Left cardiac atrium (tissue), 4 donors: ENCODE measurements at regions not wholly inside any gene's neighbourhood (a gene's known extent, or its start where the extent isn't known, plus 50 kb on each side); places are given as distances from the start of the nearest gene placed in this dataset.

Experiments used
- ATAC-seq, 2 donors: fragments of 200-7000 bp; cut with Tn5 transposase; one replicate each; pipeline ENCODE4 v1.9.1; 2020; ENCODE audit warnings: mild to moderate bottlenecking in 2 of 2, moderate library complexity in 2 of 2
- DNase-seq: peaks from one replicate; pipeline ENCODE4 v3.0.0-alpha.2; 2020
- intact Hi-C, 2 donors: fragments of 100-400 bp; cut with DNase I; formaldehyde crosslinking; loops; one replicate each; pipeline versions ENCODE4 v1.14.1 to v1.15.1; 2022 to 2023
- donor health status: DM: no; HTN: yes; CAD: no.
- donor health status: DM: no; HTN: yes; CAD: no; lungs with severe emphysema.
- donor health status: DM: yes; HTN: yes; CAD: no.
- donor health status: Dilated cardiomyopathy.

- ATAC-seq: no peak
- intact Hi-C loops: no loop called here
- no peak for DNase-seq
Measured at GRCh38 chr13:87867426-87867825, 196.3 kb downstream of the SLITRK5 start.

- DNase-seq (no peak), ATAC-seq (no peak)
- intact Hi-C loops: no loop called here
Measured at GRCh38 chr13:87868731-87869130, 197.6 kb downstream of the SLITRK5 start.

- intact Hi-C loops: no loop called here
- ATAC-seq: no peak
- DNase-seq: no peak
Measured at GRCh38 chr13:87872813-87873212, 201.6 kb downstream of the SLITRK5 start.

- no peak for DNase-seq
- ATAC-seq: no peak
- intact Hi-C loops: no loop called here
Measured at GRCh38 chr13:87877477-87877876, 206.3 kb downstream of the SLITRK5 start.

GRCh38 chr13:87878706-87879105 lies 207.5 kb downstream of the SLITRK5 start:
- no peak for DNase-seq
- intact Hi-C loops: no loop called here
- peak in 1 of 2 donors; percentile 63 for ATAC-seq

- intact Hi-C loops: no loop called here
- ATAC-seq (peak; percentile 30 to 93), DNase-seq (no peak)
Measured at GRCh38 chr13:87884884-87885283, 213.7 kb downstream of the SLITRK5 start.

GRCh38 chr13:87887459-87888123 lies 216.4 kb downstream of the SLITRK5 start:
- DNase-seq (no peak), ATAC-seq (no peak)
- intact Hi-C loops: no loop called here

GRCh38 chr13:87889254-87889653 lies 218.1 kb downstream of the SLITRK5 start:
- ATAC-seq (no peak), DNase-seq (no peak)
- intact Hi-C loops: no loop called here

GRCh38 chr13:87893186-87893585 lies 222.0 kb downstream of the SLITRK5 start:
- intact Hi-C loops: no loop called here
- DNase-seq (no peak), ATAC-seq (no peak)

- no peak for DNase-seq
- no peak for ATAC-seq
- intact Hi-C loops: no loop called here
Measured at GRCh38 chr13:87894059-87894458, 222.9 kb downstream of the SLITRK5 start.

GRCh38 chr13:87903553-87903952 lies 232.4 kb downstream of the SLITRK5 start:
- ATAC-seq: no peak
- no peak for DNase-seq
- intact Hi-C loops: no loop called here

GRCh38 chr13:87906411-87906810 lies 235.2 kb downstream of the SLITRK5 start:
- ATAC-seq (no peak), DNase-seq (no peak)
- intact Hi-C loops: no loop called here

- no peak for ATAC-seq
- intact Hi-C loops: no loop called here
- DNase-seq: no peak
Measured at GRCh38 chr13:87907202-87907601, 236.0 kb downstream of the SLITRK5 start.

GRCh38 chr13:87919956-87920355 lies 248.8 kb downstream of the SLITRK5 start:
- ATAC-seq (no peak), DNase-seq (no peak)
- intact Hi-C loops: no loop called here

- intact Hi-C loops: no loop called here
- ATAC-seq: no peak
- DNase-seq: no peak
Measured at GRCh38 chr13:87923753-87924152, 252.6 kb downstream of the SLITRK5 start.

GRCh38 chr13:87925006-87925405 lies 253.8 kb downstream of the SLITRK5 start:
- DNase-seq (no peak), ATAC-seq (no peak)
- intact Hi-C loops: no loop called here

GRCh38 chr13:87940776-87941175 lies 269.6 kb downstream of the SLITRK5 start:
- intact Hi-C loops: no loop called here
- no peak for ATAC-seq
- DNase-seq: no peak

- DNase-seq: no peak
- intact Hi-C loops: no loop called here
- no peak for ATAC-seq
Measured at GRCh38 chr13:87941226-87941625, 270.1 kb downstream of the SLITRK5 start.

GRCh38 chr13:87942205-87942604 lies 271.0 kb downstream of the SLITRK5 start:
- intact Hi-C loops: no loop called here

GRCh38 chr13:87944038-87944437 lies 272.9 kb downstream of the SLITRK5 start:
- ATAC-seq: no peak
- intact Hi-C loops: no loop called here

More at GRCh38 chr13:87942205-87942604, 271.0 kb downstream of the SLITRK5 start:
- DNase-seq (no peak), ATAC-seq (no peak)

GRCh38 chr13:87952377-87952776 lies 281.2 kb downstream of the SLITRK5 start:
- ATAC-seq (no peak), DNase-seq (no peak)
- intact Hi-C loops: no loop called here

More at GRCh38 chr13:87944038-87944437, 272.9 kb downstream of the SLITRK5 start:
- DNase-seq: no peak

- ATAC-seq: no peak
- DNase-seq: no peak
Measured at GRCh38 chr13:87953381-87953780, 282.2 kb downstream of the SLITRK5 start.

More at GRCh38 chr13:87953381-87953780, 282.2 kb downstream of the SLITRK5 start:
- intact Hi-C loops: no loop called here
